AG04450 (cell line): ENCODE measurements at regions not wholly inside any gene's neighbourhood (a gene's known extent, or its start where the extent isn't known, plus 50 kb on each side); places are given as distances from the start of the nearest gene placed in this dataset.

Experiments used
- CTCF ChIA-PET: fragments of 300-600, 350-600 bp; formaldehyde crosslinking; extraction: SDS; loops from one replicate; lab custom pipeline; 2022; ENCODE audit warnings: antibody characterized with exemption, inconsistent platforms; lab: Charles Lee
- POLR2A ChIA-PET: fragments of 350-600 bp; formaldehyde crosslinking; extraction: SDS; loops from one replicate; lab custom pipeline; 2021; ENCODE audit warnings: antibody characterized with exemption, inconsistent platforms; lab: Yijun Ruan, JAX
- DNase-seq: peaks from one replicate; pipeline ENCODE4 v3.0.0-alpha.2; 2011; ENCODE audit warnings: low read depth, low spot score
- H3K27ac ChIP-seq: one replicate; pipeline ENCODE4 v1.5.1; 2012; ENCODE audit warnings: low read depth, low read length, control low read depth
- H3K27me3 ChIP-seq: one replicate; pipeline ENCODE4 v1.6.0; 2012; ENCODE audit warnings: low read length; ENCODE audit not compliant: control insufficient read depth, insufficient read depth
- H3K4me3 ChIP-seq: 2 replicates; pipeline ENCODE4 v1.5.1; 2011; ENCODE audit warnings: mild to moderate bottlenecking, low read depth, low read length, control low read depth
- H3K9me3 ChIP-seq: 2 replicates; pipeline ENCODE4 v1.5.1; 2012; ENCODE audit warnings: low read length; ENCODE audit not compliant: control insufficient read depth, insufficient read depth
- CTCF ChIP-seq: IDR thresholded peaks from 2 replicates; pipeline ENCODE4 v1.5.1; 2011; ENCODE audit warnings: low read depth, low read length, control low read depth, inconsistent platforms

- Histone ChIP-seq H3K27me3 (no peaks in the 10 kb centered on the region), H3K27ac (no peak overlapping the region), H3K4me3 (no peak overlapping the region), H3K9me3 (no peaks in the 10 kb centered on the region; the same call in 1 of the 2 replicates)
- POLR2A ChIA-PET: no interaction called here
- no peak for TF ChIP-seq CTCF
- no peak for DNase-seq
- CTCF ChIA-PET: no interaction called here
Measured at GRCh38 chr1:78758506-78758905, 108.9 kb downstream of the IFI44 start.

GRCh38 chr1:78759881-78760280 lies 110.2 kb downstream of the IFI44 start:
- CTCF ChIA-PET: no interaction called here
- no peak for TF ChIP-seq CTCF
- H3K27me3 ChIP-seq: no peaks in the 10 kb centered on the region
- POLR2A ChIA-PET: no interaction called here
- no peak overlapping the region for H3K27ac ChIP-seq
- H3K4me3 ChIP-seq: no peak overlapping the region
- DNase-seq: no peak
- H3K9me3 ChIP-seq: no peaks in the 10 kb centered on the region; the same call in 1 of the 2 replicates

- Histone ChIP-seq H3K9me3 (no peaks in the 10 kb centered on the region), H3K4me3 (no peak overlapping the region), H3K27ac (no peak overlapping the region), H3K27me3 (no peaks in the 10 kb centered on the region)
- ChIA-PET POLR2A (no interaction called here), CTCF (interaction anchor here (0.8 to 0.9 kb wide), 2 partner anchors 36 to 72 kb away, joined by 3 to 5 read pairs; no protein-coding TSS in a partner anchor)
- no peak for DNase-seq
- no peak for TF ChIP-seq CTCF
Measured at GRCh38 chr1:78760858-78761257, 111.2 kb downstream of the IFI44 start.

GRCh38 chr1:78762113-78762512 lies 112.5 kb downstream of the IFI44 start:
- H3K27me3 ChIP-seq: no peaks in the 10 kb centered on the region
- POLR2A ChIA-PET: no interaction called here
- no peak overlapping the region for H3K4me3 ChIP-seq
- DNase-seq: no peak
- H3K27ac ChIP-seq: no peak overlapping the region
- no peaks in the 10 kb centered on the region for H3K9me3 ChIP-seq
- no peak for TF ChIP-seq CTCF
- CTCF ChIA-PET: interaction anchor here (0.8 kb wide), 1 partner anchor 27 kb away, joined by 3 read pairs; no protein-coding TSS in a partner anchor

- CTCF ChIA-PET: no interaction called here
- Histone ChIP-seq H3K4me3 (no peak overlapping the region), H3K27me3 (no peaks in the 10 kb centered on the region), H3K27ac (no peak overlapping the region), H3K9me3 (no peaks in the 10 kb centered on the region)
- POLR2A ChIA-PET: no interaction called here
- TF ChIP-seq CTCF: no peak
- DNase-seq: no peak
Measured at GRCh38 chr1:78765489-78765888, 115.9 kb downstream of the IFI44 start.
